ENCODE measurements at regions not wholly inside any gene's neighbourhood (a gene's known extent, or its start where the extent isn't known, plus 50 kb on each side); places are given as distances from the start of the nearest gene placed in this dataset.

DNA sequence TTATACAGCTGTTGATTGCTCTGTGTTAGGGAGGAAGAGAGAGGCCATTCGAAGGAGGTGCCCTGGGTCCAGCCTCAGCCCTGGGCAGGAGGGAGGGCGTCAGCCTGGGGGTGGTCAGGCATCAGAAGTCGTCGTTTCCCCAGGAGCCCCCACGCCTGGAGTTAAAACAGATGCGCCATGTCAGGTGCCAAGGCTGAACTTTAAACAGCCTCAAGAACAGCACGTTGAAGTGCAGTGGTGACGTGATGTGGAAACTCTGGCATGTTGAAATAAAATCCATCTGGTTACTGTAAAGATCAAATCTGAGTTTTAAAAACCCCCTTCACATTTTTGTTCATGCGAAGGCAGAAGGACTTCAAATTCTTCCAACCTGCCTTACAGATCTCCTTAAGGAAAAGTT lies 128.4 kb upstream of the PPP2R2D start:
- ATAC-seq, result no peak
- H3K4me1 ChIP-seq, result no peaks in the 10 kb centered on the region
- H3K4me3 ChIP-seq, result no peak overlapping the region
- peaks cover 0 to 23% (median 11%) of the 10 kb centered on the region in 11 donors for H3K9me3 ChIP-seq
- TF ChIP-seq CTCF (IDR thresholded peaks at IDR 0.05), result no peak
- WGBS, 2 donors, result 41 to 43% methylated on average over 9 of the region's 9 CpGs
- H3K27ac ChIP-seq, result no peak overlapping the region
- intact Hi-C loops (cut with DNase I), result no loop called here
- DNase-seq, result no peak
- peaks cover 0 to 25% (median 13%) of the 10 kb centered on the region in 7 donors for H3K27me3 ChIP-seq
- H3K36me3 ChIP-seq, result no peaks in the 10 kb centered on the region

GRCh38 chr10:131773370-131774343 lies 127.2 kb upstream of the PPP2R2D start:
- no peak for TF ChIP-seq CTCF (IDR thresholded peaks at IDR 0.05)
- intact Hi-C loops (cut with DNase I), result no loop called here
- no peak for ATAC-seq
- no peaks in the 10 kb centered on the region for H3K4me1 ChIP-seq
- 65 to 74% methylated on average over 34 of the region's 34 CpGs for WGBS, 2 donors
- DNase-seq, result no peak
- no peak overlapping the region for H3K27ac ChIP-seq
- no peaks in the 10 kb centered on the region for H3K36me3 ChIP-seq
- peaks cover 0 to 25% (median 13%) of the 10 kb centered on the region in 7 donors for H3K27me3 ChIP-seq
- peaks cover 0 to 35% (median 21%) of the 10 kb centered on the region in 11 donors for H3K9me3 ChIP-seq
- H3K4me3 ChIP-seq, result no peak overlapping the region

- no peak for DNase-seq
- no peaks in the 10 kb centered on the region for H3K4me1 ChIP-seq
- peaks cover 0 to 44% (median 21%) of the 10 kb centered on the region in 11 donors for H3K9me3 ChIP-seq
- peaks cover 0 to 24% (median 13%) of the 10 kb centered on the region in 7 donors for H3K27me3 ChIP-seq
- ATAC-seq, result no peak
- no peak overlapping the region for H3K4me3 ChIP-seq
- no peak overlapping the region for H3K27ac ChIP-seq
- H3K36me3 ChIP-seq, result no peaks in the 10 kb centered on the region
- WGBS, 2 donors, result 80 to 84% methylated on average over 17 of the region's 17 CpGs
- no peak for TF ChIP-seq CTCF (IDR thresholded peaks at IDR 0.05)
- intact Hi-C loops (cut with DNase I), result no loop called here
These were observed 126.1 kb upstream of the PPP2R2D start for GRCh38 chr10:131774681-131775085.

- Histone ChIP-seq H3K27ac (no peak overlapping the region), H3K27me3 (peaks cover 0 to 22% (median 7%) of the 10 kb centered on the region in 7 donors), H3K4me3 (no peak overlapping the region), H3K9me3 (peaks cover 0 to 44% (median 21%) of the 10 kb centered on the region in 11 donors), H3K4me1 (no peaks in the 10 kb centered on the region), H3K36me3 (no peaks in the 10 kb centered on the region)
- ATAC-seq (no peak), DNase-seq (no peak)
- 75 to 76% methylated on average over 16 of the region's 16 CpGs for WGBS, 2 donors
- no peak for TF ChIP-seq CTCF (IDR thresholded peaks at IDR 0.05)
- intact Hi-C loops (cut with DNase I), result no loop called here
These were observed 125.4 kb upstream of the PPP2R2D start for GRCh38 chr10:131775433-131775832.

Measured in heart right ventricle (tissue), 16 donors.